ENCODE measurements at regions not wholly inside any gene's neighbourhood (a gene's known extent, or its start where the extent isn't known, plus 50 kb on each side); places are given as distances from the start of the nearest gene placed in this dataset.

GRCh38 chr12:93015871-93016751 is 87.0 kb upstream of the EEA1 start:
- DNase-seq: no peak

- no peak for DNase-seq
Measured at GRCh38 chr12:93016752-93017350, 87.8 kb upstream of the EEA1 start.

DNA sequence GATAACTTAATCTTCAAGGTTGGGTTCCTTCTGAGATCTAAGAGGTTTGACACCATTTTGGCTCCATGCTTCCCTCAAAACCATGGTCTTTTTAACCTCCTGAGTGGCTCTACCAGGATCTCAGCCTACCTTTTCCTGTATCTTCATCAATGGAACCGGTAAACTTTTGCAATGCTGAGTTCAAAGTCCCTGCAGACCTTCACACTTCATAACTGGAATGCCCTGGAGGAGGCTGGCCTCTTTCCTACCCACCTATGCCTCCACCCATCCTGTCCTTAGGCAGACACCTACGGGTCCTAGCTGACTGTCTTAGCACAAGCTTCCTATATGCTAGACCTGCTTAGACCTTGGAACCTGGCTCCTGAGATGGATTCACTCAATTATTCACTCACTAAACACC is 89.5 kb upstream of the EEA1 start:
- DNase-seq: no peak

DNA sequence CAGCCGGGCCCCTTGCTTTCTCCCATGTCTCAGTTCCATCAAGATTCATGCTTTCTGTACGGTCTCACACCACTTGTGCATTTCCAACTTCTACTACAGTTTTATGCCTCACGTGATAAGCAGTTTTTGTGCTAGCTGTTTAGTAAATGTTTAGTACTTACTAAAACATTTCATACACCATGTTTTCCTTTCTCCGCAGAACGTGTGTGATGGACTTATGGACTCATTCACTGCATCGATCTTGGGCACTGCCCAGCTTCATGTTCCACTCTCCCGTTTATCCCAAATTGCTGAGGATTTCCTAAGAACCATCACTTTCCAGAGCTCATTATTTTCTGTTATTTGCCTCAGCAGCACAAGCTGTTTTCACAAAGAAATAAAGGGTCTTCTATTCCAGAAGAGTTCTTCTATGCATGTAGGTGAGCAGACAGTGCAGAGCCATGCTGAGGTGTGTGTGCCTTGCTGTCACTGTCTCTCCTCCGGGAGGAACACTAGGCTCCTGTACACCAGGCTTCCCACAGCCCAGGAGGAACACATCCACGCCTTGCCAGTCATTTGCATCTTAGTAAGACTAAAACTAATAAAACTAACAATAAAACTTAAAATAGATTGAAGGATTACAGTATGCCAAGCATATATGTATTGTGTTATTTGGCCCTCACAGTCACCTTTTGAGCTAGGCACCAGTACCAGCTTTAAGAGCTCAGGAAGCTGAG is 90.3 kb upstream of the EEA1 start:
- no peak for DNase-seq

DNA sequence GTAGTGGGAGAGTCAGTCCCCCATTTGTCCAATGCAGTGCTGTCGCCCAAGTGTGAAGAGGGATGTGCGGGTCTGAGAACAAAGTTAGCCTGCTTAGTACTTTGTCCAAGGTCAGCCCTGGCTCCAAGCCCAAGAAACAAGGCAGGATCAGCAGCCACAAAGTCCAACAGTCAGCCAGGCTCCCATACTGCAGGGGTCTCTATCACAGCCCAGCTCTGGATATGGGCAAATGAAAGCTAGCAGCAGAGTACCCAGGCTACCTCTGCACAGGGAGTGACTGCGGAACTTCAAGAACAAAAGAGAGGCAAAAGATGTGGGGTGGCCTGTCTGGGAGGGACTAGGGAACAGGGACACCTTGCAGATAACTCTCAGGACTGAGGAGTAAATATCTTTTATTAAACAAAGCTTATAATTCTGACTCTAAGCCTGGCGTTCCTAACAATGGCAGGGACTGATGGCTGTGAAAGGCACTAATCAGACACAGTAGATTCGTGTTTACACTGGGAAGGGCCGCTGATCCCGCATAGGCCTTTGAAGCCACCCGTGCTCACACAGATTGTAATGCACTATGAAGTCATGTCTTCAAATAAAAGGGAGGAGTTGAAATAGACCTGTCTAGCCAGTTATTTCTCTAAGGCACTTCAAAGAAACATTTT is 91.0 kb upstream of the EEA1 start:
- no peak for DNase-seq

DNA sequence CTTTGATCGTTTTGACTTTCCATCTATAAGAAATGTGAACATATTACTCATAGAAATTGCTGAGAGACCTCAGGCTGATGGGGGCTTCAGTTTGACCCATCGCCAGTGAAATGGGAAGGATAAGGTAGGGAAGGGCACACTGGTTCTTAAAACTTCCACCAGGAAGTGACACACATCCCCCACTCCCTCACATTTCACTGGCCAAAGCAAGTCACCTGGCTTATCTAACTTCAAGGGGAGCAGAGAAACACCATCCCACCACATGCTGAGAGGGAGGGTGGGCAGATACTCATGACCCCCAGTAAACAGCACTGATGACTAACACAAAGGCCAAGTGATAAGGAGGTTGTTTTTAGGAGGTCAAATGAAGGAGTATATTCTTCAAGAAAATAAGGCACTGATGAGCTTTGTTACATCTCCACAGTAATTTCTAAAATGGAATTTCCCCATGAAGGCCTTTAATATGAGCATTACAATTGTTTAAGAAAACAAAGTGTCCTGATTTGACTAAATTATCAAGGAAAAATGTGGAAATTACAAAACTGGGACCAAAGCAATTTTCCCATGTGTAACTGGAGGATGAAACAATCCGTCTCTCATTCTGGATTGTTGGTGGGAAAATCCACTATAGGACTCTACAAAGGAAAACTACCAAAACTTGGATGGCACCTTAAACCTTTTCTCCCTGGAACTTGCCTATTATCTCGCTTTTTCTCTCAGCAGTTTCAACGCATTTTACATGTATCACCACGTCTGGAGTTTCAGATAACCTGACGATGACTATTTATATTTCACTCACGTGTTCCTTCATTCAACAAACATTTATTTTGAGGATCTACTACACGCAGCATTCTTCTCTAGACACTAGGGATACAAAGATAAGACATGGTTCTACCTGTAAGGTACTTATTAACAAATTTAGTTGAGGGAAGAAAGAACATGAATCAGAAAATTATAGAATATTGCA is 91.8 kb upstream of the EEA1 start:
- DNase-seq: no peak

DNA sequence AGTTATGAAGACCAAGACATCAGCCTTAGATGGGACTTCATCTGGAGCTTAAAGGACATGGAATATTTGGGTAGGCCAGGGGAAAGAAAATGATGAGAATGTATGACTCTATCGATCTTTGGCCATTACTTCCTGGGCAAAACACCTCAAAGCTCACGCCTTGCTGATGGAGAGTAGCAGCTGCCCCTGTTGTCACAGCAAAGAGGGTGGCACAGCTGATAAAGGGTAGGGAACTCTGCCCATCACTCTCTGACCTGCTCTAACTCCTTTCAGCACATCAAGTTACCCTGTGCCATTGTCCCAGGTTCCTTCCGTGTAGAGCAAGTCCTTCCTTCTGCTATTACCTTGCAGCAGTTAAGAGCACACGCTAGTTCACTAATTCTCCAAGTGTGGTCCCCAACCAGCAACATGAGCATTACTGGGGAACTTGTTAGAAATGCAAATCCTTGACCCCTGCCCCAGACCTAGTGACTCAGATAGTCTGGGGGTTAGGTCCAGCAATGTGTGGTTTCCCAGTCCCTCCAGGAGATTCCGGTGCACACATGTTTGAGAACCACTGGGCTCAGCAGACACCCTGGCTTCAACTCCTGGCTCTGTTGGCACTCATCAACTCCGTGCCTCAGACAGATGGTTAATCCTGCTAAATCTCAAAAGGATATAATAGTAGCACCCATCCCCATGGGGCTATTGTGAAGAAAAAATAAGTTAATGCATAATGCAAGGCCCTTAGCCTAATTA is 93.7 kb upstream of the EEA1 start:
- DNase-seq: no peak

DNA sequence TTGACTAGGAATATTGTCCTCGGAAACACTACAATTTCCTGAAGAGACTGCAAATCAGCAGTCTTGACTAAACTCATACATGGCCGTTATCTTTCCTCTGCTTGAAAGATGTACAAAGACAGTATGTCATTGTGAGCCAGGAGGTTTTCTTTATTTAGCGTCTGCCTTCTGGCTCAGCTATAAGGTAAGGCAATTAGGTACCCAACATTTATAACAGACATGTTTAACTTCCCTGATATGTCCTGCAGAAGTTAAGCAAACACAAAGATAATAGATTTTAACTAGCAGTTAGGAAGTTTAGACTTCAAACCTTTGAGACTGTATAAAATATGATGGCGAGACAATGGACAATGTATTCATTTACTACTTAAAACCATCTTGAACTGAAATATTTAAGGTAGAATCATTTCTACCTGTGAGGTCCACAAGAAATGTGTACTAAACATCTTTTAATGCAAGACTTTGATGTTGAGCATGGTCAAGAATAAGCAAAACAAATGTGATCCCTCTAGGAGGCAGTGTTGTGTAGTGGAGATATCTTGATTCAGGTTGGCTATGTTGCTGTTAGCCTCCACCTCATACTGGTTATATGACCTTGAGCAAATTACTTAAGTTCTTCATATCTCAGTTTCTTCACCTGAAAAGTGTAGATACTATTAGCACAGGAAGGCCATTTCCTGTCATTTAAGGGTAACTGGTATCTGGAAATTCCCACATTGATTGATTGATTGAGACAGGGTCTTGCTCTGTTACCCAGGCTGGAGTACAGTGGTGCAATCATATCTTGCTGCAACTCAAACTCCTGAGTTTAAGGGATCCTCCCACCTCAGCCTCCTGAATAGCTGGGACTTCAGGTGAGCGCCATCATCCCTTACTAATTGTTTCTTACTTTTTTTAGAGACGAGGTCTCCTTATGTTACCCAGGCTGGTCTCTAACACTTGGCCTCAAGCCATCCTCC is 96.3 kb upstream of the EEA1 start:
- DNase-seq: peak; percentile 59

- DNase-seq: no peak
Measured at GRCh38 chr12:93027041-93027440, 97.9 kb upstream of the EEA1 start.

- no peak for DNase-seq
Measured at GRCh38 chr12:93029091-93029490, 100.0 kb upstream of the EEA1 start.

DNA sequence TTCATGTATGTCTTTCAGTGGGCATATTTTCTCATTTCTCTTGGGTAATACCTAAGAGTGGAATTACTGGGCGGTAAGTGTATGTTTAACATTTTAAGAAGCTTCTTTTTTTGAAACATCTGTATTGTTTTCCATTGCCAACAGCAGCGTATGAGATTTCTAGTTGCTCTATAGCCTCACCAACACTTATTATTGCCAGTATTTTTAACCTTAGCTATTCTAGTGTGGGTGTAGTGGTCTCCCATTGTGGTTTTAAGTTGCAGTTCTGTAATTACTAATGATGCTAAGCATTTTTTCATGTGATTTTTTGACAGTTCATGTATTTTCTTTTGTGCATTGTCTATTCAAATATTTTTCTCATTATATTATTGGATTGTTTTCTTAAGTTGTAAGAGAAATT is 101.9 kb upstream of the EEA1 start:
- DNase-seq: no peak

DNA sequence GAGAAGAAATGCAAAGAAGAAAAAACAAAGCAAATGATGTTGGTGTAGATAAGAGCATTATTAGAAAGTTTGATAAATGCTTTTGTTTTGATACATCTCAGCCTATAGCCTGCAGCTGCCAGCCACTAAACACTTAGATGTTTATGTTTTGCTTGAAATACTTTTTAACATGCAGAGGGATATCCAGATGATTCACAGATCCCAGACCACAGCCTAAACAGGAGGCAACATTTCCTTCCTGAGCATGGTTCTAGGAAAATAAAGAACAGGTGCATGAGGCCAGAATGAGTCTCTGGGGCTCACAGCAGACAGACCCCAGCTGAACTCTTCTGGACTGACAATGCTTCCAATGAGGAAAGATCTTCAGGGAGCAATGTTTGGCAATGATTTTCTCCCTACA is 103.7 kb upstream of the EEA1 start:
- DNase-seq: no peak

GRCh38 chr12:93033948-93034347 is 104.9 kb upstream of the EEA1 start:
- no peak for DNase-seq

DNA sequence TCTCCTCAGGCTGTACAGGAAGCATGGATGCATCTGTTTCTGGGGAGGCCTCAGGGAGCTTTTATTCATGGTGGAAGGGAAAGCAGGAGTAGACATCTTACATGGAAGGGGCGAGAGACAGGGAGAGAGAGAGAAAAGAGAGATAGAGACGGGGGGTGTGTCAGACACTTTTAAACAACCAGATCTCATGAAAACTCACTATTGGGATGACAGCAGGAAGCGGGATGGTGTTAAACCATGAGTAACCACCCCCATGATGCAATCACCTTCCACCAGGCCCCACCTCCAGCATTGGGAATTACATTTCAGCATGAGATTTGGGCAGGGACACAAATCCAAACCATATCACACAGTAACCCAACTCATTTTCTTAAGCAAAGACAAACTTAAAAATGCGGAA is 110.0 kb upstream of the EEA1 start:
- no peak for DNase-seq

- no peak for DNase-seq
Measured at GRCh38 chr12:93039930-93040329, 110.8 kb upstream of the EEA1 start.

GRCh38 chr12:93040367-93040766 is 111.3 kb upstream of the EEA1 start:
- DNase-seq: no peak

DNA sequence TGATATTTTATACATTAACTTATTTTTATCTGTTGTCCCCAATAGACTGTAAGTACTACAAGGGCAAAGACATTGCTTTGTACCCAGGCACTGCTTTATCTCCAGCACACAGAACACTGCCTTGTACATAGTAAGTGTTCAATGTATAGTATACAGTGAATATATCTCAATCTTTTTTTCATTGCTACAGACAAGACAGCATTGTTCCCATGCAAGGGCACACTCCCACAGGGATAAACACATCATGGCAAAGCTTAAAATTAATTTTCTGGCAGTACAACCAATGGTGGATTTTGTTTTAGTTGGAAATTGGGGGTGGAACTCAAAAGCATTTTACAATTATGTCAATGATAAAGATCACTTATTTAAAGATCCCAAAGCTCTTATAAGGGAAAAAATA is 112.3 kb upstream of the EEA1 start:
- DNase-seq: no peak

- DNase-seq: no peak
Measured at GRCh38 chr12:93042283-93042682, 113.2 kb upstream of the EEA1 start.

- no peak for DNase-seq
Measured at GRCh38 chr12:93042684-93043083, 113.6 kb upstream of the EEA1 start.

GRCh38 chr12:93043192-93043876 is 114.2 kb upstream of the EEA1 start:
- no peak for DNase-seq
